Upper lobe of left lung (tissue), 6 donors: ENCODE measurements at regions not wholly inside any gene's neighbourhood (a gene's known extent, or its start where the extent isn't known, plus 50 kb on each side); places are given as distances from the start of the nearest gene placed in this dataset.

Experiments used
- ATAC-seq, 2 donors: fragments of 200-7000 bp; cut with Tn5 transposase; one replicate each; pipeline ENCODE4 v1.9.1; 2022; ENCODE audit warnings: mild to moderate bottlenecking in 2 of 2, moderate library complexity in 2 of 2; ENCODE audit not compliant: low FRiP score in 2 of 2
- DNase-seq, 2 donors: peaks; one replicate each; pipeline ENCODE4 v3.0.0-alpha.2; 2019 to 2020
- H3K27ac ChIP-seq, 4 donors: fragments of 200-600 bp; sonication (generic); one replicate each; pipeline ENCODE4 v1.5.1; 2016 to 2019
- H3K27me3 ChIP-seq, 4 donors: fragments of 200-600 bp; sonication (generic); one replicate each; pipeline ENCODE4 v1.5.1; 2017 to 2019
- H3K36me3 ChIP-seq, 4 donors: fragments of 200-600 bp; sonication (generic); one replicate each; pipeline ENCODE4 v1.5.1; 2016 to 2019
- H3K4me1 ChIP-seq, 4 donors: fragments of 200-600 bp; sonication (generic); one replicate each; pipeline ENCODE4 v1.5.1; 2018 to 2019
- H3K4me3 ChIP-seq, 4 donors: fragments of 200-600 bp; sonication (generic); one replicate each; pipeline ENCODE4 v1.5.1; 2017 to 2019; ENCODE audit warnings: mild to moderate bottlenecking in 2 of 4, moderate library complexity in 1 of 4
- H3K9me3 ChIP-seq, 4 donors: fragments of 200-600 bp; sonication (generic); one replicate each; pipeline ENCODE4 v1.5.1; 2018 to 2019
- EP300 ChIP-seq, 4 donors: sonication (generic); formaldehyde crosslinking; IDR thresholded peaks; one replicate each; pipeline ENCODE4 v1.5.1; 2017; ENCODE audit warnings: antibody characterized with exemption in 4 of 4, control low read depth in 2 of 4
- POLR2A ChIP-seq, 4 donors: fragments of 450-650 bp; IDR thresholded peaks; one replicate each; pipeline ENCODE4 v1.5.1; 2016 to 2017; ENCODE audit warnings: antibody characterized with exemption in 4 of 4, mild to moderate bottlenecking in 2 of 4
- POLR2AphosphoS5 ChIP-seq, 2 donors: sonication (generic); formaldehyde crosslinking; IDR thresholded peaks; one replicate each; pipeline ENCODE4 v1.5.1; 2017; ENCODE audit warnings: antibody characterized with exemption in 2 of 2
- WGBS, 2 donors: methylation state at CpG; one replicate each; pipeline ENCODE4 v1.1.5; 2017 to 2018; 5-methylcytosine and 5-hydroxymethylcytosine counted together
- TF ChIP-seq, protein P1 (sequence below), 6 experiments: fragments of 450-650 bp in 4 of 6; fragments of 200-600 bp in 2 of 6; sonication (generic) in 2 of 6; IDR thresholded peaks; one replicate each; pipeline ENCODE4 v1.5.1; 2016 to 2019; ENCODE audit warnings: antibody characterized with exemption in 6 of 6
- donor health status: DM: no; HTN: no; CAD: no; lungs with moderate emphysema.
- donor health status: DM: no; HTN: yes; CAD: no; lungs with severe emphysema.

DNA sequence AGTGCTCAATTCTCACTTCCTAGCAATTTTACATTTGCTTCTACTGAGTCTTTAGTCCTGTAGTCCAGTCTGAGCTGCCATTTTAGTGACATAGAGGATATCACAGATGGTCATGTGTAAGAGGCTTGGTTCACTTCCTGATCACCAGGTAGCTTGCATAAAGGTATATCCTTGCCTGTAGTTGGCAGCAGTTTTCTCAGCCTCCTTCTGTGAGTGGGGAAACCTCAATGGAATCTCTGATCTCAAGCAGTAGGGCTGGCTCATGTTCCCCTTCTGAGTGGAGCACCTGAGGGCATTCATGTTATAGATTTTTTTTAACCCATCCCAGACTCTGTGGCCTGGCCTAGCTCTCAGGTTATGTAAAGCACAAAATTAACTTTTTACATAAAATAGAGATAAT lies 278.4 kb downstream of the RDH14 start:
- no peaks in the 10 kb centered on the region for H3K36me3 ChIP-seq
- no peaks in the 10 kb centered on the region for H3K9me3 ChIP-seq
- ATAC-seq: no peak
- H3K4me3 ChIP-seq: no peak overlapping the region
- no peaks in the 10 kb centered on the region for H3K27me3 ChIP-seq
- no peak for DNase-seq
- TF ChIP-seq EP300 (IDR thresholded peaks at IDR 0.05): no peak
- TF ChIP-seq, protein P1, sequence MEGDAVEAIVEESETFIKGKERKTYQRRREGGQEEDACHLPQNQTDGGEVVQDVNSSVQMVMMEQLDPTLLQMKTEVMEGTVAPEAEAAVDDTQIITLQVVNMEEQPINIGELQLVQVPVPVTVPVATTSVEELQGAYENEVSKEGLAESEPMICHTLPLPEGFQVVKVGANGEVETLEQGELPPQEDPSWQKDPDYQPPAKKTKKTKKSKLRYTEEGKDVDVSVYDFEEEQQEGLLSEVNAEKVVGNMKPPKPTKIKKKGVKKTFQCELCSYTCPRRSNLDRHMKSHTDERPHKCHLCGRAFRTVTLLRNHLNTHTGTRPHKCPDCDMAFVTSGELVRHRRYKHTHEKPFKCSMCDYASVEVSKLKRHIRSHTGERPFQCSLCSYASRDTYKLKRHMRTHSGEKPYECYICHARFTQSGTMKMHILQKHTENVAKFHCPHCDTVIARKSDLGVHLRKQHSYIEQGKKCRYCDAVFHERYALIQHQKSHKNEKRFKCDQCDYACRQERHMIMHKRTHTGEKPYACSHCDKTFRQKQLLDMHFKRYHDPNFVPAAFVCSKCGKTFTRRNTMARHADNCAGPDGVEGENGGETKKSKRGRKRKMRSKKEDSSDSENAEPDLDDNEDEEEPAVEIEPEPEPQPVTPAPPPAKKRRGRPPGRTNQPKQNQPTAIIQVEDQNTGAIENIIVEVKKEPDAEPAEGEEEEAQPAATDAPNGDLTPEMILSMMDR (IDR thresholded peaks at IDR 0.05): no peak
- no peak overlapping the region for H3K27ac ChIP-seq
- H3K4me1 ChIP-seq: no peaks in the 10 kb centered on the region

DNA sequence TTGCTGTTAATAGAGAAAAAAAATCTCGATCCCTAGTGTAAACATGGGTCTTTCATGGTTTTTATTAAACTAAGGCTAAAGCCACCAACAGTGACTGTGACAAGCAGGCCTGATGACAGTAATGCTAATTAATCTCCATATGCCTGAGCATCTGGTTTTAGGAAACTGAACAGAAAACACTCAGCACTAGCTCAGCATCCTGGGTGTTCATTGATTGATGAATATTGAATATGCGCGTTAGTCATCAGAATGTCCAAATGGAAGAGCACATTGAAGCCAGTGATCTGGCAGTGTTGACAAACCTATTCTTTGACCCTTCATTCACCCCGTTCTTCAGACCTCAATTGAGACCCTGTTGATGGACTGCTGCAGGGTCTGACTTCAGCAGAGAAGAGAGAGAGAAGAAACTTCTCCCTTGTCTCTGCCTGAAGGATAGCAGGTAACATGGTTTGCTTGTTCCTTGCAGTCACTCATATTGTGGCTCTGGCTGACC lies 283.8 kb downstream of the RDH14 start:
- H3K4me1 ChIP-seq: no peaks in the 10 kb centered on the region
- H3K27ac ChIP-seq: no peak overlapping the region
- TF ChIP-seq POLR2A (IDR thresholded peaks at IDR 0.05) (no peak), EP300 (IDR thresholded peaks at IDR 0.05) (no peak), POLR2AphosphoS5 (IDR thresholded peaks at IDR 0.05) (no peak)
- TF ChIP-seq, protein P1 (IDR thresholded peaks at IDR 0.05): no peak
- H3K36me3 ChIP-seq: no peaks in the 10 kb centered on the region
- WGBS, 2 donors: 78 to 82% methylated on average over 4 of the region's 4 CpGs
- H3K4me3 ChIP-seq: no peak overlapping the region
- no peak for ATAC-seq
- H3K27me3 ChIP-seq: no peaks in the 10 kb centered on the region
- no peak for DNase-seq
- H3K9me3 ChIP-seq: no peaks in the 10 kb centered on the region

DNA sequence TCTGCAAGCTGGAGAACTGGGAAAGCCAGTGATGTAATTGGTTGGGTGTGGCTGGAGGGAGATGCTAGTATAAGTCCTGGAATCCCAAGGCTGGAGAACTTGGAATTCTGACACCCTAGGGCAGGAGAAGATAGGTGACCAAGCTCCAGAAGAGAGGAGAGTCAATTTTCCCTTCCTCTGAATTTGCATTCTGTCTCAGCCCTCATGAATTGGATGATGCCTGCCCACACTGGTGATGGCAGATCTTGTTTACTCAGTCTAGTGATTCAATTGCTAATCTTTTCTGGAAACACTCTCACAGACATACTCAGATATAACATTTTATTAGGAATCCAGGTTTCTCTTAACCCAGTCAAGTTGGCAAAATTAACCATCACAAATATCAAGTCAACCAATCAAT lies 287.2 kb downstream of the RDH14 start:
- no peak overlapping the region for H3K27ac ChIP-seq

DNA sequence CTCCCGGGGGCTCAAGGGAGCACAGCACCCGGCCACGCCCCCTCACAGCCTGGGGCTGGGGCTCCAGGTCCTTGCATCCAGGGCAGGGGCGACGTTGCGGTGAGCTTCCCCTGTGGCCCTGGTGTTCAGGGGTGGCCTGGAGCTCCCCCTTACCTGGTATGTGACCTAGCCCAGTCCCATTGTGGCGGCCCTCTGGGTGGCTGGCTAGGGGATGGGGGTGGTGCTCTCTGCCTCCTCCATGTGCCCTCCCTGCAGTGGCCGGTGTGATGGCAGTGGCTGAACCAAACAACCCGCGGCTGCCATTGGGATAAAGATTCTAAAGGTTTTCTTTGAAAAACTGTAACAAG lies 288.3 kb downstream of the RDH14 start:
- no peak for TF ChIP-seq POLR2AphosphoS5 (IDR thresholded peaks at IDR 0.05)
- no peak for TF ChIP-seq EP300 (IDR thresholded peaks at IDR 0.05)
- TF ChIP-seq, protein P1 (IDR thresholded peaks at IDR 0.05): no peak
- TF ChIP-seq POLR2A (IDR thresholded peaks at IDR 0.05): no peak
- Histone ChIP-seq H3K27ac (no peak overlapping the region), H3K36me3 (no peaks in the 10 kb centered on the region), H3K4me3 (no peak overlapping the region), H3K9me3 (no peaks in the 10 kb centered on the region), H3K27me3 (no peaks in the 10 kb centered on the region), H3K4me1 (no peaks in the 10 kb centered on the region)
- DNase-seq (no peak), ATAC-seq (peak in 1 of 2 donors; percentile 14)
- 90 to 98% methylated on average over 4 to 8 of the region's 10 CpGs for WGBS, 2 donors

More for the DNA sequence above, 287.2 kb downstream of the RDH14 start:
- Histone ChIP-seq H3K9me3 (no peaks in the 10 kb centered on the region), H3K36me3 (no peaks in the 10 kb centered on the region), H3K27me3 (no peaks in the 10 kb centered on the region), H3K4me1 (no peaks in the 10 kb centered on the region), H3K4me3 (no peak overlapping the region)
- no peak for ATAC-seq
- no peak for DNase-seq
- TF ChIP-seq EP300 (IDR thresholded peaks at IDR 0.05): no peak
- no peak for TF ChIP-seq POLR2AphosphoS5 (IDR thresholded peaks at IDR 0.05)

DNA sequence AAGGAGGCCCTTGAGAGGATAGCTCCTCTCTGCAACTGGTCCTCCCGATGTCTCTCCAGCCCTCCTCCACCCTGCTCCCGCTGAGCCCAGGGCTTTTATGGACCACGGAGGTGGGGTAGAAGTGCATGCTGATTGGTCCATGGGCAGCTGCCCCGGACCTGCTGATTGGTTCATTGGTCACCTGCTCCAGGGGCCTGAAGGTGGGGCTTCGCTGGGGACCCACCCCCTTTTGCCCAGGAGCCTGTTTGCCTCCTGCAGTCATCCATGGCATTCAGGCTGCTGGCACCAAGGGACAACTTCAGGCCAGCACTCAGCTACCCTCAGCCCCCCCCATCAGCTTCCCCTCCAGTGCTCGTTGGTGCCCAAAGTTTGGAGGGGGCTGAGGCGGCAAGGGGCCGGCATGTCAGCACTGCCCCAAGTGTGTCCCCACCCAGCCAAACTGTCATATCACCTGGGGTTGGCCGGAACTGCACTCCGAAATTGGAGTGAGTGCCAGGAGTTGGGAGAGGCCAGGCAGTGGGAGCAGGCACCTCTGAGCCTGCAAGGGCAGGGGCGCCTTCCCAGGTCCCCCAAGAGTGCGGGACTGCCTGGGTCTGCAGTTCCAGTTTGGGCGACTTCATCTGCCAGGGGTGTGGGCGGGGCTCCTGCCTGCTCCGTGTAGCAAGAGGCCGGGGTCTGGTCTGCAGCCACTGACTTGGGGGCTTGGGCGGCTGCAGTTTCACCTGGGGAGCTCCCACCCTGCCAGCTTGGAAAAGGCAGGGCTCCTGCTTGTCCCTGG lies 288.9 kb downstream of the RDH14 start:
- Histone ChIP-seq H3K27me3 (no peaks in the 10 kb centered on the region), H3K4me1 (no peaks in the 10 kb centered on the region), H3K27ac (no peak overlapping the region), H3K36me3 (no peaks in the 10 kb centered on the region), H3K9me3 (no peaks in the 10 kb centered on the region), H3K4me3 (no peak overlapping the region)
- WGBS, 2 donors: 93% methylated on average over 13 of the region's 17 CpGs; no CpG with 5 or more reads in 1 of the 2 donors
- ATAC-seq (peak in 1 of 2 donors; percentile 16), DNase-seq (peak in 1 of 2 donors; percentile 64)
- TF ChIP-seq POLR2A (IDR thresholded peaks at IDR 0.05) (no peak), EP300 (IDR thresholded peaks at IDR 0.05) (no peak), POLR2AphosphoS5 (IDR thresholded peaks at IDR 0.05) (no peak)
- TF ChIP-seq, protein P1 (IDR thresholded peaks at IDR 0.05): no peak
